ENCODE measurements at regions not wholly inside any gene's neighbourhood (a gene's known extent, or its start where the extent isn't known, plus 50 kb on each side); places are given as distances from the start of the nearest gene placed in this dataset.

DNA sequence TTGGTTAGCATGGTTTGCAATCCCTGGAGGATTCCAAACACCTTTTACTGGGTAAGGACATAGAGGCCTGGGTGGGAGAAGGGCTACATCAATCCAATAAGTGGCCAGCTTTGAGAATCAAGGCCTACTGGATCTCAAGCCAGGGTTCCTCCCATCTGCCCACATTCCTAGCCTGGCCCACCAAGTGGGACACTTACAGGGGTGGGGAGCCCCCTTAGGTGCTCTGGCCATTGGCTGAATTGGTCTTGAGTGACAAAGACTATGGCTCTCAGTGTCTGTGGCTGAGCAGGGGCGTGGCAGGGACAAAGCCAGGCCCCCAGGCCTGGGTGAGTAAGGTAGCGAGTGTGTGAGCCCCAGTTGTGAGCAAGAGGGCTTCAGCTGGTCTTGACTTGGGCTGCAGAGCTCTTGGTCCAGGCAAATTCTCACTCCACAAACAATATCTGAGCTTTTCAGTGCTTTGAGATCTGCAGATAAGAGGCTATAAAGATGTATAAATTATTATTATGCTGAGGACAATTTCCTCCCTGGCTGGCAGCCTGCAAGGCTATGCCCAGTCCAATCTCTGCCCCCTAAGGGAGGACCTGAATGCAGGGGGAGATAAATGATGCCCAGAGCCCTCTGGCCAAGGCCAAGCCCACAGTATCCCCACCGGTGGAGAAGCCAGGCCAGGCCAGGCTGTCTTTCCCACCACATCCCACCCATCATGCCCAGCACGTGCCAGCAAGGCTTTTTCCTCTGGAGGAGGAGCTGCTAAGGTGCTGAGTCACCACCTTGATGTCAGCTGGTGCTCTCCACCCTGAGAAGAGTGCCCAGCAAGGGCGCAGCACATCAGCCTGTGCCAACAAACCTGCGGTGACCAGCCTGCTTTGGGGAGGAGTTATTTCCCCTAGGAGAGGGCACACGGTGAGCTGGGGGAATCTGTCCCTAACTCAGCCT is 80.7 kb upstream of the DUSP5 start:
- DNase-seq = no peak

DNA sequence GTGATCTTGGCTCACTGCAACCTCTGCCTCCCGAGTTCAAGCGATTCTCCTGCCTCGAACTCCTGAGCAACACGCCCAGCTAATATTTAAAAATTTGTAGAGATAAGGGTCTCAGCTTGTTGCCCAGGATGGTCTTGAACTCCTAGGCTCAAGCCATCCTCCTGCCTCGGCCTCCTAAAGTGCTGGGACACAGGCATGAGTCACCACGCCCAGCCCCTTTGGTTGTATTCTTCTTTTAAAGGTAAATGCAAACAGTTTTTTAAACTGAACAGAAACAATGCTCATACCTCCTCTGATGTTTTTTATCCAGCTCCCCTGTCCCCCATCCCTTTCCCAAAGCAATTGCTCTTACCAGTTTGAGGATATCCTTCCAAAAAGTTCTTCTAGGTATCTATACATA is 79.5 kb upstream of the DUSP5 start:
- no peak for DNase-seq

GRCh38 chr10:110419265-110419664 is 78.4 kb upstream of the DUSP5 start:
- no peak for DNase-seq

GRCh38 chr10:110420401-110421193 is 77.1 kb upstream of the DUSP5 start:
- no peak for DNase-seq

- no peak for DNase-seq
Observed at GRCh38 chr10:110421512-110422138, 76.1 kb upstream of the DUSP5 start.

GRCh38 chr10:110422548-110422947 is 75.2 kb upstream of the DUSP5 start:
- DNase-seq = no peak

- no peak for DNase-seq
Observed at GRCh38 chr10:110423650-110424049, 74.1 kb upstream of the DUSP5 start.

GRCh38 chr10:110425684-110426293 is 71.9 kb upstream of the DUSP5 start:
- peak in 1 of 2 experiments; percentile 45 for DNase-seq

GRCh38 chr10:110426294-110427181 is 71.2 kb upstream of the DUSP5 start:
- no peak for DNase-seq

DNA sequence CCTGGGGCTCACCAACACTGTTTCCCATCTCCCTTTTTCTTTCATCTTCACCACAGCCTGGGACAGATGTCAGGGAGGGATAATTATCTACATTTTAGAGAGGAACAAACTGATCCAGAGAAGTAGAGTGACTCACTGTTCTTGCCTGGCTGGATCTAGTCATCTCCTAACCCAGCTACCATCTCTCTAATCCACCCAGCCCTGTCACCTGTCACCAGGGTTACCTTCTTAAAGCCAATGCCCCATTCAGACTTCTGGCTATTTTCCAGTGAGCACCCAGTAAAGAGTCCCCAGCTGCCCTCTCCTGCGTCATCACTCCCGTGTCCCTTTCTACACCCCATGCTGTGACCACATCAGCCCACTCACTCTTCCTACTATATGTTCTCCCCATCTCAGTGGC is 68.4 kb upstream of the DUSP5 start:
- no peak for DNase-seq

- DNase-seq = no peak
Observed at GRCh38 chr10:110430340-110431273, 67.1 kb upstream of the DUSP5 start.

DNA sequence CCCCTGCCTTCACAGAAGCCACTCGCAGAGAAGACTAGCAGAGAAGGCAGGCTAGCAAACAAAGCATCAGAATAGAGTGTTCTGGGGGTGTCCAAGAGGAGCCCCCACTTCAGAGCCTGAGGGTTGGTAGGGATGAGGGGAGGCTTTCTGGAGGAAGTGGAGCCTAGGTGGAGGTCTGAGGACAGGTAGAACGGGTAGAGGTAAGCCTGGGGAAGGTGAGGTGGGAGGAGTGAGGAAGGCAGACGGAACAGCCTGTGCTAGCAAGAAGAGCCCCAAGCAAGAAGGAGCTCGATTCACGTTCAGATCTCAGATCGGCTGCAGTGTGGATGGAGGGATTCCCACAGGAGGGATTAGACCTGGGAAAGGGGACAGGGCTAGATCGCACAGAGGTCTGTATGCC is 66.0 kb upstream of the DUSP5 start:
- no peak for DNase-seq

GRCh38 chr10:110432084-110432483 is 65.6 kb upstream of the DUSP5 start:
- DNase-seq = no peak

GRCh38 chr10:110432814-110433565 is 64.7 kb upstream of the DUSP5 start:
- no peak for DNase-seq

- no peak for DNase-seq
Observed at GRCh38 chr10:110433740-110434139, 64.0 kb upstream of the DUSP5 start.

- no peak for DNase-seq
Observed at GRCh38 chr10:110434489-110435096, 63.1 kb upstream of the DUSP5 start.

DNA sequence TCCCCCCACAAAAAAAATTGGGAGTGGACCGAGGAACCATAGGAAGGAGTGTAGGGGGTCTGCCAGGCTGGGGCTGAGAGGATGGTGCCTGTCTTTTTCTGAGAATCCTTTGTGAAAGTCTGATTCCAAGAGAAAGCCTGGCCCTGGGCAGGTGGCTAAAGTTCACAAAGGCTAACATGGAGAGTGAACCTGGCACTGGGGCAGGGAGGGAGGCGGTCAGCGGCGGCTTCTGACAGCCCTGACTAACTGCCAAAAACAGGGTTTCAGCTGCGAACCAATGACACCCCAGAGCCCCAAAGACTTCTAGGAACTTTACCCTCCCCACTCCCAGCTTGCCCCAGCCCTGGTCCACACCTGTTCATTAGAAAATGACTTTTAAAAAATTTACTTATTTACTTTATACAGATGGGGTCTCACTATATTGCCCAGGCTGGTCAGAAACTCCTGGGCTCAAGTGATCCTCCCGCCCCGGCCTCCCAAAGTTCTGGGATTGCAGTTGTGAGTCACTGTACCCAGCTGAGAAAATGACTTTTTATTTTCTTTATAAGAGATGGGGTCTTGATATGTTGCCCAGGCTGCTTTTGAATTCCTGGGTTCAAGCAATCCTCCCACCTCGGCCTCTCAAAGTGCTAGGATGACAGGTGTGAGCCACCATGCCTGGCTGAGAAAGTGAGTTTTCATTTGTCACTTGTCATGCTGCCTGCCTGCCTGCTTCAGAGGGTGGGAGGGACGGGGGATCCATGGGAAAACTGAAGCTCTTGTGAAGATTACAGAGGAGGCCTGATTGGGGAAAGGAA is 61.0 kb upstream of the DUSP5 start:
- no peak for DNase-seq

DNA sequence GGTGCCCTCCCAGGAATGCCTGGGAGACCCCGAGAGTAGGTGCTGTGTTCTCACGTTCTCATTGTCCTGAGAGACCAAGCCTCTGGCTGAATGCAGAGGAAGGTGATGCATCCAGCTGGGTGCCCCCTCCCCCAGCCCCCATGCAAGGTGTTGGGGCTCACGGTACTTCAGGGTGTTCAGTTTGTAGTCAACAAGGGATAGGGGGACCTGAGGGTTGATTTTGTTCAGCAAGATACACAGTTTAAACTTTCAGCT is 60.4 kb upstream of the DUSP5 start:
- DNase-seq = no peak

DNA sequence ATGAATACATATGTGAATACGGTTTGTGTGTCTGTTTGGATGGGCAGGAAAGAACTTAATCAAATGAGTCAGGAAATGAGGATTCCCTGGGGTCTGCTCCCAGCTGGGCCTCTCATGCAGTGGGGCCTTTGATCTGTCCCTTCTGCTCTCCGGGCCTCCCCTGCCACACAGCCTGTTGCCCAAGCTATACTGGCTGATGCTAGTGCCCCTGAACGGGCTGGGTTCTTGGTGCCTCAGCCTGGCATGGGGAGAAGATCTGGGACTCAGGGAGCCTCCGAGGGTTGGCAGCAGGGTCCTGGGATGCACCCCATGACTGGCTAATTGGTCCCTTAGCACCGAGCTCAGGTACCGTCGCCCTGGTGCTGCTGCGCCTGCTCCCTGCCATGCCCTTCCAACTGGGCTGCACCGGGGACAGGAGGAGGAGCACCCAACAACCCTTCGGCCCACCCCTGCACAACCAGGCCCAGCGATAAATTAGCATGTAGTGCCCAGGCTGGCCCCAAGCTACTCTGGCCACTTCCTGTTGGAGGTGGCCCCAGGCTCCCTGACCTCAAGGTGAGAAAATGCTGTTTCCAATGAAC is 59.9 kb upstream of the DUSP5 start:
- no peak for DNase-seq
